Immature natural killer cell (primary cell): ENCODE measurements at regions not wholly inside any gene's neighbourhood (a gene's known extent, or its start where the extent isn't known, plus 50 kb on each side); places are given as distances from the start of the nearest gene placed in this dataset.
"Not testable (repeated sequence)": the region's sequence is repeated elsewhere in the genome, so short reads cannot be mapped to it uniquely, and the experiment has no call there.

ENCODE experiments used
- DNase-seq, 3 donors: peaks; one replicate each; pipeline ENCODE4 v3.0.0; 2022; ENCODE audit warnings: mixed read lengths in 1 of 3
- H3K27ac Mint-ChIP-seq, 6 donors: one replicate each; pipeline ENCODE4 v1.8.0; 2020; ENCODE audit warnings: mixed read lengths in 6 of 6, mild to moderate bottlenecking in 5 of 6, inconsistent platforms in 4 of 6, moderate library complexity in 3 of 6
- H3K27me3 Mint-ChIP-seq, 3 donors: one replicate each; pipeline ENCODE4 v1.8.0; 2020 to 2021; ENCODE audit warnings: low read depth in 3 of 3, mild to moderate bottlenecking in 3 of 3, mixed read lengths in 3 of 3, moderate library complexity in 3 of 3, inconsistent platforms in 1 of 3
- H3K36me3 Mint-ChIP-seq, 3 donors: one replicate each; pipeline ENCODE4 v1.8.0; 2020; ENCODE audit warnings: mixed read lengths in 3 of 3, inconsistent platforms in 2 of 3, mild to moderate bottlenecking in 2 of 3
- H3K4me1 Mint-ChIP-seq, 2 donors: one replicate each; pipeline ENCODE4 v1.8.0; 2020; ENCODE audit warnings: inconsistent platforms in 2 of 2, mild to moderate bottlenecking in 2 of 2, mixed read lengths in 2 of 2, moderate library complexity in 1 of 2
- H3K4me3 Mint-ChIP-seq, 5 donors: one replicate each; pipeline ENCODE4 v1.8.0; 2020; ENCODE audit warnings: mild to moderate bottlenecking in 5 of 5, mixed read lengths in 5 of 5, inconsistent platforms in 3 of 5, moderate library complexity in 3 of 5
- H3K9me3 Mint-ChIP-seq, 6 donors: one replicate each; pipeline ENCODE4 v1.8.0; 2020; ENCODE audit warnings: mild to moderate bottlenecking in 6 of 6, mixed read lengths in 6 of 6, inconsistent platforms in 4 of 6, moderate library complexity in 3 of 6

DNA sequence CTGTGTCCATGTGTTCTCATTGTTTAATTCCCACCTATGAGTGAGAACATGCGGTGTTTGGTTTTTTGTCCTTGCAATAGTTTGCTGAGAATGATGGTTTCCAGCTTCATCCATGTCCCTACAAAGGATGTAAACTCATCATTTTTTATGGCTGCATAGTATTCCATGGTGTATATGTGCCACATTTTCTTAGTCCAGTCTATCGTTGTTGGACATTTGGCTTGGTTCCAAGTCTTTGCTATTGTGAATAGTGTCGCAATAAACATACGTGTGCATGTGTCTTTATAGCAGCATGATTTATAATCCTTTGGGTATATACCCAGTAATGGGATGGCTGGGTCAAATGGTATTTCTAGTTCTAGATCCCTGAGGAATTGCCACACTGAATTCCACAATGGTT, 114.2 kb upstream of the ZNF195 start:
- H3K4me1 Mint-ChIP-seq, H3K4me3 Mint-ChIP-seq, H3K27ac Mint-ChIP-seq, H3K36me3 Mint-ChIP-seq, DNase-seq, H3K27me3 Mint-ChIP-seq, H3K9me3 Mint-ChIP-seq: not testable (repeated sequence)

DNA sequence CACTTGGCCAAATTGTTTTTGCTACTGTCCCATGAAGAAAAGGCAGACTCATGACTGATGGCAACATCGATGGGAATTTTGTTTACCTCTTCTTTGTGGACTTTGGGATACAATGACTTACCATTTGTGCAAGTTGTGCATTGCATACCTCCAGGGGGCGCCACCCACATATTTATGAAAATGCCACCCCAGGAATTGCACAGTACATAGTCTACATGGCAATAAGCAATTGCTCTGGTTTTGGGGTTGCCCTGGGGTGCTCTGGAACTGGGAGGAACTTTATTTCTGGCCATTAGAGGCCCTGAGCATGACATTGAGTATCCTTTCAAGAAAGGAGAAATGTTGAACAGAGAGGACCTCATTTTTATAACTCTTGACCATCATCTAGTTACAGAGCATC, 109.1 kb upstream of the ZNF195 start:
- not testable (repeated sequence) for DNase-seq, H3K36me3 Mint-ChIP-seq, H3K27me3 Mint-ChIP-seq, H3K9me3 Mint-ChIP-seq, H3K27ac Mint-ChIP-seq, H3K4me3 Mint-ChIP-seq, H3K4me1 Mint-ChIP-seq

DNA sequence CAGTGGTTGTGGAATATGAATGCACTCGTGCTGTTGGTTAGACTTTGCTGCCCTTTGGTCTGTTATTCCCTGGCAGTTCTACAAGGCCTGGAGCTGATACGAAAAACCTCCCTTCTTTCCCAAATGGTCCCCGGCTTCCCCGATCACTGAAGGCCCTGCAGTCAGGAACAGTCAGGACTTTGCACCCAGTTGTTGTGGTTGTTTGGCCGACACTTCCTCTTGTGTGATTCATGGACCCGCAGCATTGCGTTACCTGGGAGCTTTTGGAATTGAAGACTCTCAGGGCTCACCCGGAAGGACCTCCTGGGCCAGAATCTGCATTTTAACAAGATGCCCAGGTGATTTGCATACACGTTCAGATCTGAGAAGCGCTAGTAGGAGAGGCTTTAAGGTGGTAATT, 106.8 kb upstream of the ZNF195 start:
- H3K4me3 Mint-ChIP-seq, H3K27ac Mint-ChIP-seq, H3K9me3 Mint-ChIP-seq, H3K4me1 Mint-ChIP-seq, H3K27me3 Mint-ChIP-seq, H3K36me3 Mint-ChIP-seq, DNase-seq: not testable (repeated sequence)

DNA sequence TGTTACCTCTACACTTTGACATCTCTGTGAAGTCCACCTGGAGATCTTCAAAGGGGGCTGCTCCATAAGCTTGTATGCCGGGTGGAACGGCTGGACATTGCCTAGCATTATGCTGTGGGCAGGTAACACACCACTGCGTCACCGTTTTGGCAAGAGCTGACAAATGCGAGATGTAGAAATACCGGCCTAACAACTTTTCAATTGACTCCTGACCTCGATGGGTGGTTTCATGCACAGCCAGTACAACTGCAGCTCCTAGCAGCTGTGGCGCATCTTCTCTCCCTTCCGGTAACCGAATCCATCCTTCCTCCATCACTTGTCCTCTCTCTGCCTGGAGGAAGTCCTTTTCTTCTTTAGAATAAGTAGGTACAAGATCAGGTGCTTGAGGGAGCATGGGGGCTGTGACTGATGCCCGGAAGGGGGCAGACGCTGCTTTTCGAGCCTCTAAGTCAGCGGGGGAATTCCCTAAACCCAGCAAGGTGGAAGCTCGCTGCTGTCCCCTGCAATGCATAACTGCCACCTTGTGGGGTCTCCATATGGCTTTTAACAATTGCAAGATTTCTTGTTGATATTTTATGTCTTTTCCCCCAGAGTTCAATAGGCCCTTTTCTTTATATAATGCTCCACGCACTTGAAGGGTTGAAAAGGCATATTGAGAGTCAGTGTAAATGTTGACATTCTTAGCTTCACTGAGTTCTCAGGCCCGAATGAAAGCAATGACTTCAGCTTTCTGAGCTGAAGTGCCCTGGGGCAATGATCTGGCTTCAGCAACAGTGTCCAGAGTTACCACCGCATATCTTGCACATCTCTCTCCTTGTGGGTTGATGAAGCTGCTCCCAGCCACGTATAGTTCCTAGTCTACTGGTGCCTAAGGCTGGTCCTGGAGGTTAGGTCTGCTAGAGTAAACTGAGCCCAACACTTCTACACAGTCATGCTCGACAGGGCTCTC, 98.3 kb upstream of the ZNF195 start:
- H3K4me3 Mint-ChIP-seq, H3K27ac Mint-ChIP-seq, DNase-seq, H3K27me3 Mint-ChIP-seq, H3K9me3 Mint-ChIP-seq, H3K4me1 Mint-ChIP-seq, H3K36me3 Mint-ChIP-seq: not testable (repeated sequence)

DNA sequence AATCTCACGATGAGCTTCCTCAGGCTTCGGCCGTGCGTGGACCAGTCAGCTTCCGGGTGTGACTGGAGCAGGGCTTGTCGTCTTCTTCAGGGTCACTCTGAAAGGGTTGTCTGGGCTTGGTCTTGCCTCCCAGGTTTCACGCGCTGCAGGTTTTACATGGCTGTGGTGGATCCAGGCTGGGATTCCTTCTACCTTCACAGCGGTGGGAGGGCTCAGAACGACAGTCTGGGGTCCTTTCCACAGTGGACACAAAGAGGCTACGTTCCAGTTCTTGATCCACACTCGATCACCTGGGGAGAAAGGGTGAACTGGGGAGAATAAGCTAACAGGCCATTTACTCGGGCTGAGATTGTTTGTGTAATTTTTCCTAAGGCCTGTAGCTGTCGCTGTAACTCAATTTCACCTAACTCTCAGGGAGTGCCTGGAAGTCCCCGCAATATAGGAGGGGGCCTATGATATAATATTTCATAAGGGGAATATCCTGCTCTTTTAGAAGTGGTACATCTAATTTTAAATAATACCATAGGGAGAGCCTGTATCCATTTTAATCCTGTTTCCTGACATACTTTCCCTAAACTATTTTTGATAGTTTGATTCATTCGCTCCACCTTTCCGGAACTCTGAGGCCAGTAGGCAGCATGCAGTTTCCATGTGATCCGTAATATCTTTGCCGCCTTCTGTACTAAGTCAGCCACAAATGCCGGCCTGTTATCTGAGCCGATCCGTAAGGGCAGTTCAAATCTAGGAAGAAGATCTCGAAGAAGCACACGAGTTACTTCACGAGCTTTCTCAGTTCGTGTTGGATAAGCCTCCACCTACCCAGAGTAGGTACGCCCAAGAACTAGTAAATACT, 97.4 kb upstream of the ZNF195 start:
- not testable (repeated sequence) for H3K27ac Mint-ChIP-seq, H3K27me3 Mint-ChIP-seq, H3K4me1 Mint-ChIP-seq

DNA sequence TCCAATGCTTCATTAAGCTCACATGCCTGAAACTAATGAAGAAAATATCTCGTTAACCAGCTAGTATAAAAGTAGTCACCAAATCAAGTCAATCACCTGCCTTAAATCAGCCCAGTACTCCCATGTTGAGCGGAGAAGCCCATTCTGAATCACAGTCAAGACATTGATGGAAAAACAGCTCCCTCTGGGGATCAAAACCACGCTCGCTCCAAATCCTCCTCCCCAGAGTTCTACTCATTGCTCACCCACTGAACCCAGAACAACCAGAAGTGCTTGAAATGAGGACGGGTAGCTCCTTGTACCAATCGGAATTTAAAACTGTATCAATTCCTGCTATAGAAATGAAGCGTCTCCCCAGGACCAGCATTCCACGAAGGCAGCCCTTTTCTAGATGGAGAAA, 90.0 kb upstream of the ZNF195 start:
- not testable (repeated sequence) for H3K4me3 Mint-ChIP-seq, DNase-seq, H3K4me1 Mint-ChIP-seq, H3K36me3 Mint-ChIP-seq, H3K27ac Mint-ChIP-seq, H3K9me3 Mint-ChIP-seq, H3K27me3 Mint-ChIP-seq

More for the DNA sequence above, 97.4 kb upstream of the ZNF195 start:
- not testable (repeated sequence) for H3K36me3 Mint-ChIP-seq, H3K4me3 Mint-ChIP-seq, H3K9me3 Mint-ChIP-seq, DNase-seq

DNA sequence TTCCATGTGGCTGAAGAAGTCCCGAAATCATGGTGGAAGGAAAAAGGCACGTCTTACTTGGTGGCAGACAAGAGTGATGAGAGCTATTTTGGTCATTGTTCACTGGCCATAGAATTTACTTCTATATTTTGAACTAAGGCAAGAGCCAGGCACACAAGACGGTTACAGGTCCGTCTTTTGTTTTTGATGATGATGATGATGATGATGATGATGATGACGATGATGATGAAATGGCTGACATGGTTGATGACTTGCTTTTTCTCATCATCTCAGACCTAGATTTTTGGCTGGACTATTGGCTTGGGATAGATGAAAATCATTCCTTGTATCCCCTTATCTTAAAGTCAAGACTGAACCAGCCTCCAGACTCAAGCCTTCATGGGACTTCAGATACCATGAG, 88.7 kb upstream of the ZNF195 start:
- DNase-seq, H3K27ac Mint-ChIP-seq, H3K4me3 Mint-ChIP-seq, H3K27me3 Mint-ChIP-seq, H3K36me3 Mint-ChIP-seq, H3K4me1 Mint-ChIP-seq, H3K9me3 Mint-ChIP-seq: not testable (repeated sequence)

DNA sequence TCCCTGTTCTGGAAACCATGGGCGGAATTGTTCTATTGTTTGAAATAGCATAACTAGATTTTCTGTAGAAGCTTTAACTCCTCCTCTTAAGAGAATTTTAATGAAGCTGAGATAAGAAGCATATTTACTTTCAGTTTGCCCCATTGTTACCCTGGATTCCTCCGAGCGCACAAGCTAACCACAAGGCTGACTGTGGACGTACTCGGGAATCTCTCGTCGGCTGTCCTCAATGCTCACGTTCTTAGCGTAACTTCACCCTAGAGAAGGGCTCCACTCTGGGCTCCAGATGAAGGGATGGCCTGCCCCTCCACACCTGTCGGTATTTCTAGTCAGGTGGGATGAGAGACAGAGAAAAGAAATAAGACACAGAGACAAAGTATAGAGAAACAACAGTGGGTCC, 76.7 kb upstream of the ZNF195 start:
- not testable (repeated sequence) for H3K36me3 Mint-ChIP-seq, H3K27ac Mint-ChIP-seq, DNase-seq, H3K27me3 Mint-ChIP-seq, H3K9me3 Mint-ChIP-seq
- peak overlapping the region in 3 of 5 donors; percentile 5 to 70 (median 25) for H3K4me3 Mint-ChIP-seq
- H3K4me1 Mint-ChIP-seq, result peaks cover 8 to 13% of the 10 kb centered on the region in 2 donors

DNA sequence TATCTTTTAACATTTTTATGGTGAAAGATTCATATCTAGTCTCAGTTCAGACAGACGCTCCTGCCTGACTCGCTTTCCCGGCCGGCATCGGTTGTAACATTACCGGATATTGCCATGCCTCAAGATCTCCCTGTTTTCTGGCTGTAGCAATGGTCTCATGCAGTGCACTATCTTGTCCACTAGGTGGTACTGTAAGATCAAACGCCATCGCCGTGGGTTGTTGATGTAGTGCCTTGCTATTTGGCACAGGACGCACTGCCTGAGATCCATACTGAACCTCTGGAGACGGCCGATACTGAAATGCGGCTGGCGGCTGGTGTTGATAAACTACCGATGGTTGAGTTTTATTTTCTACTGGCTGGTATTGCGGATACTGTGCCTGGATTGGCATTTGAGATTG, 75.9 kb upstream of the ZNF195 start:
- DNase-seq, result peak; percentile 30 to 49 (median 39)

DNA sequence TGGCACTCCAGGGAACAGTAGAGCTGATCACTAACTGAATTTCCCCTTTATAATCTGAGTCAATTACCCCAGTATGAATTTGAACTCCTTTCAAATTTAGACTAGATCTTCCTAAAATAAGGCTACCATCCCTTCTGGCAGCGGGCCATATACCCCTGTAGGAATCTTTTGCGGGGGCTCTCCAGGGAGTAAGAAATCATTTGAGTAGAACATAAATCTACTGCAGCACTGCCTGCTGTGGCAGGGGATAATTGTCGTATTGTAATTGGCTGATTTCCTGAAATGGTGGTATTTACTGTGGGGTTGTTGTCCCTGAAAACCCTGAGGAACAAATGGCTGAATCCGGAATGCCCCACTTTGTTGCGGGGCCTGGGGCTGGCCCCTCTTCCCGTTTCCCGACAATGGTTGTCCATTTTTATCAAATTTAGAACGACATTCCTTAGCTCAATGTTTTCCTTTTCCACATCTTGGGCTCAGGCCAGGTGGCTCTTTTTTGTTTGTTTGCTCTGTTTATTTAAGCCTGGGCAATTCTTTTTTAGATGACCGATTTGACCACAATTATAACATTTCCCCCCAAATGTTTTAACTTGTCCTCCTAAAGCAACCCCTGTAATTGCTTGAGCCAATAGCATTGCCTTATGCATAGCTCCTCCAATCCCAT, 74.8 kb upstream of the ZNF195 start:
- H3K4me3 Mint-ChIP-seq, H3K36me3 Mint-ChIP-seq, DNase-seq, H3K27ac Mint-ChIP-seq, H3K9me3 Mint-ChIP-seq: not testable (repeated sequence)
- H3K4me1 Mint-ChIP-seq, result peaks cover 8 to 13% of the 10 kb centered on the region in 2 donors
- peaks cover 0 to 10% (median 8%) of the 10 kb centered on the region in 3 donors for H3K27me3 Mint-ChIP-seq

More for the DNA sequence above, 75.9 kb upstream of the ZNF195 start:
- Mint-ChIP-seq H3K4me3 (peak overlapping the region in 3 of 5 donors; percentile 33 to 71 (median 67)), H3K4me1 (peaks cover 8 to 13% of the 10 kb centered on the region in 2 donors)
- not testable (repeated sequence) for H3K36me3 Mint-ChIP-seq, H3K27ac Mint-ChIP-seq, H3K27me3 Mint-ChIP-seq, H3K9me3 Mint-ChIP-seq

DNA sequence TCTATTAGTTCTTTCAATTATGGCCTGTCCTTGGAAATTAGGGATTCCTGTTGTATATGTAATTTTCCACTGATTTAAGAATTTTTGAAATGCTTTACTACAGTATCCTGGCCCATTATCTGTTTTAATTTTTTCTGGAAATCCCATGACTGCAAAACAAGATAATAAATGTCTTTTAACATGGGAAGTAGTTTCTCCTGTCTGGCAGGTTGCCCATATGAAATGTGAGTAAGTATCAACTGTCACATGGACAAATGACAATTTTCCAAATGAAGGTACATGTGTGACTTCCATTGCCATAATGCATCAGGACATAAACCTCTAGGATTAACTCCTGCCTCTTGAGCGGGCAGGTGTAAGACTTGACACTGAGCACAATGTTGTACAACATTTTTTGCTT, 71.9 kb upstream of the ZNF195 start:
- peaks cover 8 to 13% of the 10 kb centered on the region in 2 donors for H3K4me1 Mint-ChIP-seq
- H3K9me3 Mint-ChIP-seq, H3K27ac Mint-ChIP-seq, DNase-seq, H3K4me3 Mint-ChIP-seq, H3K36me3 Mint-ChIP-seq, H3K27me3 Mint-ChIP-seq: not testable (repeated sequence)

DNA sequence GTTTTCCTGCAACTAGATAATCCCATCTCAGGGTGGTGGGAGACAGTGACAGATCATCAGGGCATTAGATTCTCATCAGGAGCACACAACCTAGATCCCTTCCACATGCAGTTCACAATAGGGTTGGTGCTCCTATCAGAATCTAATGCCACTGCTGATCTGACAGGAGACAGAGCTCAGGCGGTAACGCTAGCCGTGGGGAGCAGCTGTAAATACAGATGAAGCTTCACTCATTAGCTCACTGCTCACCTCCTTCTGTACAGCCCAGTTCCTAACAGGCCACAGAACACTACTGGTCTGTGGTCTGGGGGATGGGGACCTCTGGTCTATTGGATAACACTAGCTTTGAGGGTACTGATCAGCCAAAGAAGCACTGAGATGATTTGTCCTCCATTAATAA, 66.6 kb upstream of the ZNF195 start:
- H3K27me3 Mint-ChIP-seq, result peaks cover 4 to 11% (median 11%) of the 10 kb centered on the region in 3 donors
- H3K36me3 Mint-ChIP-seq, DNase-seq, H3K27ac Mint-ChIP-seq, H3K4me1 Mint-ChIP-seq, H3K9me3 Mint-ChIP-seq, H3K4me3 Mint-ChIP-seq: not testable (repeated sequence)

DNA sequence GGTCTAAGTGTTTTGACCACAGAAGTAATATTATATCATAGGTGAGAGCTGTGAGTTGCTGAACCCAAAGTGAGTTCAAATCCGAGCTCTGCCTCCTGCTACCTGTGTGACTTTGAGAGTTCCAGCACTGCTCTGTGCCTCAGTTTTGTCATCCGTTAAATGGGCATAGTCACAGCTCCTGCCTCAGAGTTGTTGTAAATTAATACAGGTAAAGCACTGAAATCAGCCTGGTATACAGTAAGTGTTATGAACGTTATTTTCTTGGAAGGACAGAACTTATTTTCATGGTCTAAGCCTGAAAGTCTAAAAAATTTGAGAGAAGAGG, 65.4 kb upstream of the ZNF195 start:
- not testable (repeated sequence) for H3K27ac Mint-ChIP-seq, H3K9me3 Mint-ChIP-seq, H3K4me3 Mint-ChIP-seq, H3K36me3 Mint-ChIP-seq, H3K4me1 Mint-ChIP-seq, DNase-seq
- peaks cover 4 to 18% (median 13%) of the 10 kb centered on the region in 3 donors for H3K27me3 Mint-ChIP-seq
